D341Med (cell line): ENCODE measurements at regions not wholly inside any gene's neighbourhood (a gene's known extent, or its start where the extent isn't known, plus 50 kb on each side); places are given as distances from the start of the nearest gene placed in this dataset.
"Not testable (repeated sequence)": the region's sequence is repeated elsewhere in the genome, so short reads cannot be mapped to it uniquely, and the experiment has no call there.

Experiments used
- DNase-seq: peaks from one replicate; pipeline ENCODE4 v3.0.0; 2012; ENCODE audit warnings: low spot score

DNA sequence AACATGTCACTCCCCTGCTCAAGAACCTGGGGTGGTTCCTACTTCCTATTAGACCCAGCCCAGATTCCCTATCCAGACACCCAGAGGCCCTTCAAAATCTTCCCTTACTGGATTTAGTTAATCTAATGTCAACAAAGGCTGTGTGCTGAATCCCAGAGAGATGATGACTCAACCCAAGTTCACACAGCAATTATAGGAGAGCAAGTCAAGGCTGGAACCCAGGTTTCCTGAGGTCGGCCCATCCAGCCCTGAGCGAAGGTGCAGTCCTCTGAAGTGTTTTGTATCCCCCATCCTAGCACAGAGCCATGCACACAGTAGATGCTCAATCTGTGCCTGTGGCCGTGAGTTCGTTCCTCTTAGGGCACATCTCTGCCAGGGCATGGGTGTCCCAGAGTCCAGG is 452.1 kb downstream of the GOLGA6L6 start:
- DNase-seq = not testable (repeated sequence)

DNA sequence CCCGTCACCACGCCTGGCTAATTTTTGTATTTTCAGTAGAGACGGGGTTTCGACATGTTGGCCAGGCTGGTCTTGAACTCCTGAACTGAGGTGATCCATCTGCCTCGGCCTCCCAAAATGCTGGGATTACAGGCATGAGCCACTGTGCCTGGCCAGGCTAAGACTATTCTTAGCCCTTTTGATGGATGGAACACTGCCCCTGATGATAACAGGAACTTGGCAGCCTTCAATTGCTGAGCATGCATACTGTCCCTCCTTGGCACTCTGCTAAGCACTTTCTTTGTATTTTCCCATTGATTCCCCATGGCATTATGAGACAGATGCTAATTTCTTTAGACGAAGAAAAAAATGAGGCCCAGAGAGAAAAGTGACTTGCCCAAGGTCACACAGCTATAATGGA is 457.6 kb downstream of the GOLGA6L6 start:
- not testable (repeated sequence) for DNase-seq

DNA sequence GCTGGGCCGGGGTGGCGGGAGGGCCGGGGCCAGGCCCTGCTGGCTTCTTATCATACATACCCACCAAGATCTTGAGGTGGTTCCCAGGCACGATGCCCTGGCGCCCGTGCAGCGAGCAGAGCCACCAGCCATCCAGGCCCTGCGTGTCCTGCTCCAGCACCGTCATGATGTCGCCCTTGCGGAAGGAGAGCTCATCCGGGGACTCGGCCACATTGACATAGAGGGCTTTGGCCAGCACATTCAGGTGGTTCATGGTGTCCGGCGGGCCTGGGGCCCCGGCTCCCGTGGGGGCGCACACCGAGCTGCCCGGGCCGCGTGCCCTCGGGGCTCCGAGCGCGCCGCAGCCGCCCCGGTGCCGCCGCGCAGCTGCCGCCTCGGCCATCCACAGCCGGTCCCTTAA is 467.5 kb downstream of the GOLGA6L6 start:
- not testable (repeated sequence) for DNase-seq

DNA sequence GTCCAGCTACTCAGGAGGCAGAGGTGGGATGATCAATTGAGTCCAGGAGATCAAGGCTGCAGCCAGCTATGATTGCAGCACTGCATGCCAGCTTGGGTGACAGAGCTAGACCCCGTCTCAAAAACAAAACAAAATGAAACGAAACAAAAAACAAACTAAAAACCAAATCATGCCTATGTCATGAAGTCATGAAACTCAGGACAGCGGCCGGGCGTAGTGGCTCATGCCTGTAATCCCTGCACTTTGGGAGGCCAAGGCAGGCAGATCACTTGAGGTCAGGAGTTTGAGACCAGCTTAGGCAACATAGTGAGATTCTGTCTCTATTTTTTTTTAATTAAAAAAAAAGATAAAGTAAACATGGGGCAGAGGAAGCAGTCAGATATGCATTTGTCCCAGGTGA is 472.6 kb downstream of the GOLGA6L6 start:
- DNase-seq = not testable (repeated sequence)

DNA sequence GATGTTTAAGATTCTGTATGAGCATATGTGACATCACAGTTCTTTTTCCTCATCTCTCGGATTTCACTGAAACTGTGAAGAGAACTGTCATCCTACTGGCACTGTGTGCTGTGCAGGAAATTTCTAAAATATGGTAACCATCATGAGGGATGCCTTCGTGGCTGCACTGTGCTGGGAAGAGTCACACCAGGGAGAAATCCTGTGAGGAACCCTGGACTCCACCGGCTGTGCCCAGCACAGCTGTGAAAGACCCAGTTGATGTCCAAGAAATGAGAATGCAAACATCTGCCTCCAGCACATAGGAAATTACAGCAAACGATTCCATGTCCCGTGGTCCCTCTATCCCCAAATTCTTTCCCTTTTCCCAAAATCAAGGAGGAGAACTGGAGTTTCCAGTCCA is 475.4 kb downstream of the GOLGA6L6 start:
- not testable (repeated sequence) for DNase-seq

DNA sequence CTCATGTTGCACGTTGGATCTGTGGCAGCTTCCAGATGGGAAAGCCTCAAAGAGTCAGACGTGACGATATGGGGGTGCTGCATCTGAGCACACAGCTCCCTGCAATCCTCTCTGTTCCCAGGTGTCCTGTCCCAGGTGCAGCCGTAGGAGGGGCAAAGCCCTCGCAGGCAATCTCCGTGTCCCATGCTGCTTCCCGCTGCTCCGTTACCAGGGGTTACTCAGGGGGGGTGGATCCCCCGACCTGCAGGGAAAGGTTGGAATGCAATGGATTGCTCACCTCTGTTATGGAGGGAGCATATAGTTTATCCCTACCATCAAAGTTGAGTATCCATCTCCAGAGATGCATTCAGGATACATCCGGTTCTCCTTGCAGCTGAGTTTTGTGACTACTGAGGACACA is 476.1 kb downstream of the GOLGA6L6 start:
- DNase-seq = not testable (repeated sequence)

DNA sequence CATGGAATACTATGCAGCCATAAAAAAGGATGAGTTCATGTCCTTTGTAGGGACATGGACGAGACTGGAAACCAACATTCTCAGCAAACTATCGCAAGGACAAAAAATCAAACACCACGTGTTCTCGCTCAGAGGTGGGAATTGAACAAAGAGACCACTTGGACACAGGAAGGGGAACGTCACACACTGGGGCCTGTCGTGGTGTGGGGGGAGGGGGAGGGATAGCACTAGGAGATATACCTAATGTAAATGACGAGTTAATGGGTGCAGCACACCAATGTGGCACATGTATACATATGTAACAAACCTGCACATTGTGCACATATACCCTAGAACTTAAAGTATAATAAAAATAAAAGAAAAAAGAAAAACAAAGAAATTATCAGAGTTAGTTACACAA is 478.4 kb downstream of the GOLGA6L6 start:
- DNase-seq = not testable (repeated sequence)

DNA sequence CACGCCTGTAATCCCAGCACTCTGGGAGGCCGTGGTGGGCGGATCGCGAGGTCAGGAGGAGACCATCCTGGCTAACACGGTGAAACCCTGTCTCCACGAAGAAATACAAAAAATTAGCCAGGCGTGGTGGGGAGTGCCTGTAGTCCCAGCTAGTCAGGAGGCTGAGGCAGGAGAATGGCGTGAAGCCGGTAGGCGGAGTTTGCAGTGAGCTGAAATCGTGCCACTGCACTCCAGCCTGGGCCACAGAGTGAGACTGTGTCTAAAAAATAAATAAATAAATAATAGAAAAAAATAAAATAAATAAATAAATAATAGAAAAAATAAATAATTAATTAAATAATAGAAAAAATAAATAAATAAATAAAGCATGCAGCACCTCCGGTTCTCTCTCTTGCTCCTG is 480.8 kb downstream of the GOLGA6L6 start:
- DNase-seq = not testable (repeated sequence)

DNA sequence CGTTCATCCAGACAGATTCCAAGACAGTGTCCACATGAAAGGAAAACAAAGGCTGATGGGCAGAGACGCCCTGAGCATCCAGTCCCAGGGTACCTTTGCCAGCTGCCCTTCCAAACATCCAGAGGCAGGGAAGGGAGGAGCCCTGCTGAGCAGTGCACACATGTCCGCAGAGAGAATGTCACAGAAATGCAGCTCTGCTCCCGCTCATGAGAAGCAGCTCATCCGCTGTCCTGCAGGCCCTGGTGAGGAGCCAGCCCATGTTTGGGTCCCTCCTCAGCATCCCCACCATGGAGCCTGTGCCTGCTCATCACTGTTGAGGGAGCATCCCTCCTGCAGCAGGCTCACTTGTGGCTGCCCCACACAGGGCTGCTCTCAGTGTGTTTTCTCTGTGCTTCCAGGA is 484.7 kb downstream of the GOLGA6L6 start:
- not testable (repeated sequence) for DNase-seq

DNA sequence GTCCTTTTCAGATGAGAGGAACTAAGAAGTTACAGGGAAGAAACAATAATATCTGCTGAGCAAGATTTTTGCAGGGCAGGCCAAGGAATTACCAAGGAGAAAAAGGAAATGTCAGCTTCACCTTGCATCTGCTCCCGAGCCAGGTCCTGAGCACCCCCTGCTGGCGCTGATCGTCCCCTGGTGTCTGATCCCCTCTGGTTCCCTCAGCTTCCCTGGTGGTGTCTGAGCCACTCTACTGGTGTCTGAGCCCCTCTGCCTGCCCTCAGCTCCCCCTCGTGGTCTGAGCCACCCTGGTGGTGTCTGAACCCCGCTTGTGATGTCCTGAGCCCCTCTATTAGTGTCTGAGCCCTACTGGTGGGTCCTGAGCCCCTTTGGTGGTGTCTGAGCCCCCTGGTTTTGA is 485.7 kb downstream of the GOLGA6L6 start:
- DNase-seq = not testable (repeated sequence)

DNA sequence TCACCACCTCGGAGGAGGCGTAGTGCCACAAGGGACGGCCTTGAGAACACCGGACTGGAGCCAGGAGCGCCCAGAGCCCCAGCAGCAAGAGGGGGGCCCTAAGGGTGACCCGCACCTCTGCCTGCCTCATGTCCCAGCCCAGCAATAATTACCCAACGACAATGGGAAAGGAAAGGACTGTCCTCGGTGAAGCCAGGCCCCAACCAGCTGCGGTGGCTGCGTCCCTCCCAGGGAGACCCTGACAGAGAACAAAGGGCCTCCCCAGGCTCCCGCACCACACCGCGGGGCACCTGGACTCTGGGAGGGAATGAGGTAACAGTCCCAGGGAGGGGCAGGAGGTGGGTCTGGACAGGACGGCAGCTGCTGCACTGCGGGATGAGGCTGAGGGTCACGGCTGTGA is 493.4 kb downstream of the GOLGA6L6 start:
- DNase-seq = not testable (repeated sequence)

DNA sequence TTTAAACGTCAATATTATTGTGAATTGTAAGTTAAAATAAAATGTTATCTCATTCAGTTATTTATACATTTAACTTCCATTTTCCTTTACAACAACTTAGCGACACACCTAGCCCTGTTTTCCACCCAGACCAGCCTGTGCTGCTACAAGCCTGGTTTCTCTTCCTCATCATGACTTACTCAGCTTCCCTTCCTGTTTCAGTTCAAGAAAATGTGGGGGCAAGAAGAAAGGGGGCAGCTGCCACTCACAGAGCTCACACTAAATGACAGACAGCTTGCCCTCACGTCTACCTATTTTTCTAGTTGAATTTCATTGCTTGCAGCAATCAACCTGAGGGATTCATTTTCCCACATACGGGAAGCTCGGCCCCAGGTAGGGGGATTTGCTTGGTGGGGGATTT is 496.4 kb downstream of the GOLGA6L6 start:
- DNase-seq = not testable (repeated sequence)

DNA sequence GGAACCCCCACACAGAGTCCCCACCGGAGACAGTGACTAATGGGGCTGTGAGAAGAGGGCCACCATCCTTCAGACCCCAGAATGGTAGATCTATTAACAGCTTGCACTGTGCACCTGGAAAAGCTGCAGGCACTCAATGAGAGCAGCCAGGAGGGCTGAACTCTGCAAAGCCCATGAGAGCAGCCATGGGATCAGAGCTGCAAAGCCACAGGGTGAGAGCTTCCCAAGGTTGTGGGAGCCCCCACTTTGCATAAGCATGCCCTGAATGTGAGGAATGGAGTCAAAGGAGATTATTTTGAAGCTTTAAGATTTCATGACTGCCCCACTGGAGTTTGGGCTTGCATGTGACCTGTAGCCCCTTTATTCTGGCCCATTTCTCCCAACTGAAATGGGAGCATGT is 500.9 kb downstream of the GOLGA6L6 start:
- DNase-seq = not testable (repeated sequence)

DNA sequence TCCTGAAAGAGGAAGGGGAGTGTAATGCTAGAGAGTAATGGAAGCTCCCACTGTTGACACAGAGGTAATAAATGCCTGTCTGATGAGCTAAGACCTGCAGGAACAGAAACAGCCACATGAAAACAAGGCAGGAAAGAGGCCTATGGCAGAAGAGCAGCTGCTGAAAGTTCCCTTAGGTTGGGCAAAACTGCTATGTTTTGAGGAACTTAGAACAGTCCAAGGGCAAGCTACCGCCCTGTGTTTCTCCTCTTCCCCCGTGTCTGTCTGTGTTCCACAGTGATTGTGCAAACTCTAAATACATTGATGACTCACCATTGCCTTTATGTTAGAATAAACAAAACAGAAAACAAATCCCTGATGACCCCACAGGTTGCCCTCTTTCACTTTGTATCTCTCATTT is 516.6 kb downstream of the GOLGA6L6 start:
- DNase-seq = not testable (repeated sequence)

DNA sequence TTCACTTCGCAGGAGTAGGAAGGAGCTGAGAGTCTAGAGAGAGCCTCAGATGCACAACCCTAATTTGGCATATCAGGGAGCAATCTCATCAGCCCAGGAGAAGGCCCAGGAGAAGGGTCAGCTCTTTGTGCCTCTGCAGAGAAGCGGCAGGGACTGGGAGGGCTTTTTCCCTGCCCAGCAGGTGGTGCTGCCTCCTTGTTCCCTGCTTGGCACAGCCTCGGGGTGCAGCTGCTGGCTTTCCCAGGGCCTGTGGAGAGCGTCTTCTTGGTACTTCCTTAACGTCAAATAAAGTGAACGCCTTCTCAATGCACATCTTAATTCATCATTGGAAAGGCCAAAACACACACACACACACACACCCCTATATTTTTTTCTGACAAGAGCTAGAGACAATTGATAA is 519.3 kb downstream of the GOLGA6L6 start:
- not testable (repeated sequence) for DNase-seq

DNA sequence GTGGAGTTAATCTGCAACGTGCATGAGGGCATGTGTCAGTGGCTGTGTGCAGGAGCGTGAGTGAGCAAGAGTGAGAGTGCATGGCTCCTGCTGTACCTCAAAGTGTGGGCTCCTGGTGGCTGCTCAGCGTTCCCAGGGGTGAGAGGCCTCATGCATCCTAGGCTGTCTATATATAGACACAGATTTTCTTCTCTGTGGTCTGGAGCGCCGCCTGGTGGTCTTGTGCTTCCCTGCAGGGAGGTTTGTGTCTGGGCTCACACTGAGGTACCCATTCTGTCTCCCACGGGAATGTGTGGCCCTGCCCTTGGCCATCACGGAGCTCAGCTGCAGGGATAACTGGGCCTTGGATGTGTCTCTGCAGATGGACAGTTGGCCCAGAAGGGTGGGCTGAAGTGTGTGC is 520.2 kb downstream of the GOLGA6L6 start:
- not testable (repeated sequence) for DNase-seq

DNA sequence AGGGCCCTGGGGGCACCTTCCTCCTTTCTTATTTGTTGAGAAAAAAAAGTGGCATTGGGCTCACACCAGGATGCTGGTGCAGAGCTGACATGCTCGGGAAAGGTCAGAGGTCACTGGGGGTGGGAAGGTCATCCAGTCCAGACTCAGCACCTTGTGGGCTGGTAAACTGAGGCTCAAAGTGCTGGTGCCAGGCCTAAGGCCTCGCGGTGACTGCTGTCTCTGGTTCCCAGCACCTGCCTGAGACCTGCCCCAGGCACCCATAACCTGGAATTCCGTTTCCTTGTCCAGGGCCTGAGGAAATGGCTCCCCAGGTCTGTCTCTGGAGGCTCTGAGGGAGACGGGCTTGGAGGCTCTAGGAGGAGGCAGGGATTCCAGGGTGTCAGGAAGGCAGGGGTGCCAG is 521.0 kb downstream of the GOLGA6L6 start:
- not testable (repeated sequence) for DNase-seq

DNA sequence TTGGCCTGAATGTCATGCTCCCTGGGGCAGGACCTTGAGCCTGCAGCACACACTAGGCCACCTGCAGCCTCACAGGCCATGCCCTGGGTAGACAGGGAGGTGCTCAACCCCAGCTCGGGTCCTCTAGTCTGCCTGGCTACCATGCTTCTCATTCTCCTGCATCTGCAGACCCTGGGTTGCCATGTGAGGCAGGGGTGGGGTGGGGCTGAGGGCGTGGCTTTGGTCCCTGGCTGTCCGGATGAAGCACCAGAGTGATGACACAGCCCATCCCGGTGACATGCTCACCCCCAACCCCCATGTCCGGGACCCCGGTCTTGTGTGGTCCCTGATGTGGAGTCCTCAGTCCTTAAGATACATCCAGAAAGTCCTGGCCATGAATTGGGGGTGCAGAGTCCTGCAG is 521.8 kb downstream of the GOLGA6L6 start:
- not testable (repeated sequence) for DNase-seq

DNA sequence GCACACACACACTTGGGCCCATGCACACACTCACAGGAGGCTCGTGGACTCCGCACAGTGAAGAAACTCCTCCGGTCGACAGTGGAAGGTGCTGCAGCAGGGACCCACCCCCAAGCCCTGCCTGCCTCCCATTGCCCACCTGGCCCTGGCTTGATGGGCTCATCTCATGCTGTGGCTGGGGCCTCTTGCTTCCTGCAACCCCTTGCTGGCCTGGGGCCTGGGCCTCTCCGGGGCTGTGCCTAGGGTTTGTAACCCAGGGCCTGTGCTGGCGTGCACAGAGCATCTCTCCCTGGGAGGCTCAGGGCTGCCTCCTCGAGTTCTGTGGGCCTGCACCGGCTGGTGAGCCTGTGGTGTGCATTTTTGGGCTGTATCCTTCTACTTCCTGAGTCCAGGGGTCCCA is 524.0 kb downstream of the GOLGA6L6 start:
- not testable (repeated sequence) for DNase-seq

DNA sequence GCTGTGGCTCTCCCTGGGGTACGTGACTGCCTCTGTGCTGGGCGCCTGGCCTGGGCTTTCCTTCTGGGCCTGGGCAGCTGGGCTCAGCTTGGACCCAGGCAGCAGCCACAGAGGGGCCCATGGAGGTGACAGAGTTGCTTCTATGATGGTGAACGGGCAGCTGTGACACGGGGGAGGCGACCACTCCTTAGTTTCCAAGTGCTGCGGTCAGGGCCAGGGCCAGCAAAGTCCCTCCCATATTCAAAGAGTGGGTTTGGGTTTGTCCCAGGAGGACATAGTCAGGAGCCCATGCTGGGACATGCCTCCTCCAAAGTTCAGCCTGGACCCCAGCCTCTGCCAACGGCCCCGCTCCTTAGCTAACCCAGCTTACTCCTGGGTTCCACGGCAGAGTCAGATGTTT is 524.7 kb downstream of the GOLGA6L6 start:
- DNase-seq = not testable (repeated sequence)

DNA sequence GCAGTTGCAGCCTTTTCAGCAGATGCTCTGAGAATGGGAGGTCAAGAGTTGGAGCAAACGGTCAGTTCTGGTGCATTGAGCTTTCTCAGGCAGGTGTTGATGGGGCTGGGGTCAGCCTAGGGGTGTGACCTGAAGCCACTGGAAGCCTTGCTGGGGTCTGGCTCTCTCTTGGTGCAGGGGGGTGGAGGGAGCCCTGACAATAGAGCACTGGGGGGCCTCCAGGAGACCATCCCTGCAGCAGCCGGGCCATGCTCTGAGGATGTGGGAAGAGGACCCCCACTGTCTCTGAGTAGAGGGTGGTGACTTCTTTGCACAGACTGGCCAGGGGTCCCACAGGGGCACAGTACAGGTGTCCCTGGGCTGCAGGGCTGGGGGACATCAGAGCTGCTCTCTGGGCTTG is 528.8 kb downstream of the GOLGA6L6 start:
- DNase-seq = not testable (repeated sequence)

DNA sequence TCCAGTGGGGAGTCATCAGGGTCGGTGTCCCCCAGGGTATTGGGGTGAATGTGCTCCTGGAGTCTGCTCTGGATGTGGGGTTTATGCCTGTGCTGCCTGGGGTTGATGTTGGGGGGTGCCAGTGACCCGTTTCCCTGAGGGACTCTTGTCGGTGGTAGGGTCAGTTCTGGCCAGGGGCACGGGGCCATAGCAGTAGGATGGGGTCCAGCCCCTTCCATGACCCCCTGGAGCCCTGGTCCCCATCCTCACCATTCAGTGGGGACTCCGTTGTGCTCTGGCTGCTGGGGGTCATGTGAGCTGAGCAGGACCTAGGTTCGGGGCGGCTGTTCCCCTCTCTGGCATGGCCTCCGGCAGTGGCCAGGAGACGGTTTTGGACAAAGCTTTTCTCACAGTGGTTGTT is 530.8 kb downstream of the GOLGA6L6 start:
- not testable (repeated sequence) for DNase-seq

DNA sequence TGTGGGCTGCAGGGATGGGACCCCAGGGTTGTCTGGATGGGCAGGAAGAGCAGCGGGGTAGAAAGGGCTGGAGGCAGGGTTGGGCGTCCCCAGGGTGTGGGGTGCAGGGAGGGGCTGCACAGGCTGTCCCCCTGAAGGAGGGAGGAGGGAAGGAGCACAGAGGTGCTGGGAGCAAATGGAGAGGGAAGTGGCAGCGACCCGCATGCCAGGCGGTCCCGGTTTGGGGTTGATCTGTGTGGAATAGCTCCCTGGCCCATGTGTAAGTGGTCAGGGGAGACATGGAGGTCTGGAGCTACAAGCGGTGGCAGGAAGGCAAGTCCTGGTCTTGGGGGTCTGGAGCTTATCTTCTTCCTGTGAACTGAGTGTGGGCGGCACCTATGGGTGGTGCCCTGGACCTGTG is 532.0 kb downstream of the GOLGA6L6 start:
- not testable (repeated sequence) for DNase-seq

DNA sequence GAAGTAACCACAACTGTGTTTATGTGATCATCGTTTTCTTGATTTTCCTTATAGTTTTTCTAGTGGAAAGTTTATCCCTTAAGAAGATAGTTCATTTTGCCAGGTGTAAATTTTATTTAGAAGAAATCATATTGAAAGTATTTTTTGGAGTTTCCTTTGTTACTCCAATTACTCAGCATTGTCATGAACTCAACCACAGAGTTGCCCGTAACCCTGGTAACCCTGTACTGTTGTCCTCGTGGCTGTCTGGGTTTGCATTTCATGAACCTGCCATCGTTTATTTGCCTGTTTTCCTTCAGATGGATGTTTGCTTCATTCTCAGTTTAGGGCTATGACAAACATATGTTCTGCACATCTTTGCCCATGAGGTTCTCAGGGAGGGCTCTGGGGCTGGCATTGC is 534.3 kb downstream of the GOLGA6L6 start:
- not testable (repeated sequence) for DNase-seq

DNA sequence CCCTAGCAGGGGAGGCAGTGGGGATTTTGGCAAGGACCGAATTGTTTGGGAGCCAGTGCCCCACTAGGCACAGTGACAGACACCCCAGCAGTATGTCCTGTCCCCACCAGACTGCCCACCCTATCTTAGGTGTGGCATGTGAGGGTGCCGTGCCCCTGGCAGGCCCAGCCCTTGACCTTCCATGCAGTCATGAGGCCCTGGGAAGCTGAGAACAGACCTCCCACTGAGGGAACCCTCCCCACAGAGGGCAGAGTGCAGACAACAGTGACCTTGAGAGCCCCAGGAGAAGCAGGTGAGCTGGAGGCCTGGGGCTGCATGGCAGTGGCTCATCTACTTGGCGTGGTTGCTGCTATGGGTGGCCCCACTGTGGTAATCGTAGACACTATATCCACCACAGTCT is 538.1 kb downstream of the GOLGA6L6 start:
- not testable (repeated sequence) for DNase-seq
